Medulla oblongata (tissue), 1 donor: ENCODE measurements at regions not wholly inside any gene's neighbourhood (a gene's known extent, or its start where the extent isn't known, plus 50 kb on each side); places are given as distances from the start of the nearest gene placed in this dataset.

Source experiments
- DNase-seq: peaks from one replicate; pipeline ENCODE4 v3.0.0-alpha.2; 2015; ENCODE audit errors: extremely low spot score

DNA sequence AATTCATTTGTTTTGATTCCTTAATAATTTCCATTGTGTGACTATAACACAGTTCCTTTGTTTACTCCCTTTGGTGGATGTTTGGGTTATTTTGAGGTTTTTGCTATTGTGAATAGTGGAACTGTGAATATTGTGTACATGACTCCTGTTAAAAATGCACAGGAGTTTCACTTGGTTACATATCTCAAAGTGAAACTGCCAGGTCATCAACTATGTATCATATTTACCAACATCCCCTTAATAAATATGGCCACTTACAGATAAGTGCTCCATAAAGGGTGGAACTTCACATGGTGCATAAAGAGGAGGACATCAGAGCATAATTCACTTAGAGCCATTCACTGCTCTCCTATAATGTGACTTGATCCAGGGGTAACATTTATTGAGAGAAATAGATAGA lies 328.9 kb downstream of the SEC23A start:
- DNase-seq = no peak

DNA sequence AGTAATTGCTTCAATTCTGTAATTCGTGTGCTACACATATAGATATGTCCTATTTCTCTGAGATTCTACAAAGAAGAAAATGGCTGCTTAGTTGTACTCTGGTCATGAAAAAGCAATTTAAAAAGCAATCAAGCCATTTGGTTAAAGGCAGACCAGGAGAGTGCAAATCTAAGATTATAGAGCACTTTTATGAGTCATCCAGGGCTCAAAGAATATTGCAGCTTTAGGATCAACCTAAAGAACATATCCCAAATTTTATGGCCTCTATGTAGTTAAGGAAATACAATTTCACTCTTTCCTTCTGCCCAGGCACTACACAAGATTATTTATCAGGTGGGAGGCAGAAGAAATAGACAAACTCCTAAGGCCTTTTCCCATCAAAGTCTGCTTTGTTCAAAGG lies 332.8 kb downstream of the SEC23A start:
- no peak for DNase-seq

DNA sequence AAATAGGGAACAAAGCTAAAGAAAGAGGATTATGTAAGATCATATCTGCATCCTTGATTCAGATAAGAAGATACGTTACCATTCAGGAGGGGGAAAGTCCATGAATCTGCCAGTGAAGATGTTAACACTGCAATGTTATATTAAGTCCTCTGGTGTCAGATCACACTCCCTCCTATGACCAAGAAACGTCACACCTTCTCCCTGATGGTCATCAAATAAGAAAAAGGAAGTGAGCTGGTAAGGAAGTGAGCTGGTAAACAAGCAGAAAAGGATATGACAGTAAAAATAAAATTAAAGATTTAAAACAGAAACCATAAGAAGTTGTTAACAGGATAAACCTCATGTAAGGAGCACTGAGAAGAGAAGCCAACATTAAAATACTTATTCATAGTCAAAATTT lies 340.2 kb downstream of the SEC23A start:
- no peak for DNase-seq

DNA sequence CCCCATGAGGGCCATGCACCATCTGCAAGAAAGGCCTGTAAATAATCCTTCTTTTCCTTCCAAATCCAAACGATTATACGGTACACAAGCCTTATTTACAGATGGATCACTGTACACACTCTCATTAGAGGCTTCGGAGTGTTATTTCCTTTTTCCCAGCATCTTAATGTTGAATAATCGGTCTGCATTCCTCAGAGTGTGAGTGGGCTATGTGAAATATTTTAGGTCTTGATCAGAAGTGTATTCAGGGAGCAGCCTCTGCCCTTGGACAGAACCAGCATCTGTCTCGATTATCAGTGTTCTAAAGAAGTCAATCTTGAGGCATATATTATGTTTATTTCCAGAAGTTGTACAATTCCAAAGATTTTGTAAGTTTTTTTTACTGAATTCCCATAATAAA lies 340.6 kb downstream of the SEC23A start:
- no peak for DNase-seq

DNA sequence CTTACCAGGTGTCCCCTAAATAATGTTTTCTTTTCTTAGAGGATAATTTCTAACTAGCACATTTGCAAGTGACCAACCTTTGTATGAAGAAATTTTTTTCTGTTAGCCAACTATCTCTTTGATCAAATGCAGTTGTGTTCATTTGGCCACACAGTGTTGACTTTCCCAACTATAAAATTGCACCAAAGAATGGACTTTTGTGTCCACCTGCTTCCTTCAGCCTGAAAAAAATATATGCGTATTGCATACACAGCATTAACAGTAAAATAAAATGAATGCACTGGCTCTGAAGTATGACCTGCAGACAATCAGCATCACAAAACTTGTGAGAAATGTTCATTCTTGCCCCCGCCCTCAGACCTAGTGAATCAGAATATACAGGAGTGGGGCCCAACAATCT lies 342.0 kb downstream of the SEC23A start:
- DNase-seq = no peak

DNA sequence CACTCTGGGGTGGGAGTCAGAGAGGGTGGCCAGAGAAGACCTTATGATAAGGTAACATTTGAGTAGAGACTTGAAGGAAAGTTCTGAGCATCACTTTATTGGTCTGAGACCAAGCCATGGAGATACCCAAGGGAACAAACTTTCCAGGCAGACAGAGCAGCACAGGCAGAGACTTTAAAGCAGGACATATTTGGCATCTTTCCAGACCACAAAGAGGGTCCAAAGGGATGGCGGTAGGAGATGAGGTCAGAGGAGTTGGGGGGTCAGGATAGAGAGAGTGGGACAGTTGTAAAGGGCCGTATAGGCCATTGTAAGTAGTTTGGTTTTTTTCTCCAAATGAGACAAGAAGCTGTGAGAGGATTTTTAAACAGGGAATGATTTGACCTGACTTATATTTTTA lies 344.4 kb downstream of the SEC23A start:
- no peak for DNase-seq

DNA sequence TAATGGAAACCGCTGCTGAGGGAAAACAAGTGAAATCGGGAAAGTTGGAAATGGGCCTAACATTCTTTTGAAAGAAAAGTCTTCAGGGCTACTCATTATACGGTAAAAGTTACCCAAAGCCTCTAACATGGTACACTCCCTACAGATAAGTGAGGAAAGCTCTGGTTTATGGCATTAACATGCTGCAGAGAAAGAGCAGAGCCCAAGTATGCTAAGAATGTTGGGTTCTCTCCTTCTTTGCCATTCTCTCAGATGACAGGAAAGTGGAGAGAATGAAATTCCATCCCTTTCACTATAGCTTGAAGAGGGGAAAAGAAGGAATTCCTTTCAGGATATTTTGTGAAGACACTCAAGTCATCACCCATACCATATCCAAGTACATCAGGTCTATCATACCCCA lies 348.0 kb downstream of the SEC23A start:
- no peak for DNase-seq

DNA sequence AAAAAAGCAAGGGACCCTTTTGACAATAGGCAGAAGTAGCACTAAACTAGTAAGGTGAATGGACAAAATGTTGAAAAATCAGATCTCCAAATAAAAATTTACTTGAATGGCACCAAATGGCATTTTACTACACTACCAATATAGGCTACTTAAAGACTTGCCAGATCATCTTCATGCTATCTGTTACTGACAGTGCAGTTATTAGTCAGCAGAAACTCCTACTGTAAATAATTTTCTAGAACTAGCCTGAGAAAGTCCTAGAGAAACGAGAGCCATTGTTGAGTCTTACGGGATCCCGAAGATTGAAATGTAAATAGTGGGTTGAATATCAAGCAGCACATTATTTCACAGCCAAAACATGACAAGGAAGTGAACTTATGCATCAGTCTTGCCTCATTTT lies 350.3 kb downstream of the SEC23A start:
- DNase-seq = no peak

DNA sequence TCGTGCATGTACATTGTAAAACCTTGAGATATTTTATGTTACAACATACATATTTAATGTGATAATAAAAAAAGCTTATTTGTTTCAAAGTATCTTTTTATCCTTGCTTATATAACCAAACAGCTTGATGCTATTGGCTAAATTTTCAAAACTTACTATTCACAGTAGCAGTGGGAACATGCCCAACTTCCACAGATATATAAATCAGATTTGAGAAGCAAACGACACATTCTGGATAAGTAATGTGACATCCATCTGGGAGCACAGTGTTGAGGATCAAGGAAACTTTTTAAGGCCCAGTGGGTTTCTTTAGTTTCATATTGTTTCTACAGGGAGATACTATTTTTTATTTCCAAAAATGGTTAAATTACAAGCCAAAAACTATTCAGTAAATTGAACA lies 350.7 kb downstream of the SEC23A start:
- no peak for DNase-seq

DNA sequence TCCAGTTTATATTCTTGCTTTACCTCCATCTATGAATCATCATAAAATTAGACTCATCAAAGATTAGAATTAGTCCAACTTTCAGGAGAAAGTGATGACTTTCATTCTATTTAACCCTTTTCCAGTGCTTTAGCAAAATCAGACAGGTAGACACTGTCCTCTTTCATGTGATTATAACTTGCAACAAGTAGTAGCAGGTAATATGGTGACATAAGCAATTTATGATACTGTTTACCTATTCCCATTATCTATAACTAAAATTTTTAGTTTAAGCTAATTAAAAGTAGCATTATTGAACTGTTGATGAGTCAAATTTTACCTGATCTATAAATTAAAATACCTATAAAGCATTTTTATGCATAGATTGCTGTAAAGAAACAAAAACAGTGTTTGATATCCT lies 351.6 kb downstream of the SEC23A start:
- no peak for DNase-seq

DNA sequence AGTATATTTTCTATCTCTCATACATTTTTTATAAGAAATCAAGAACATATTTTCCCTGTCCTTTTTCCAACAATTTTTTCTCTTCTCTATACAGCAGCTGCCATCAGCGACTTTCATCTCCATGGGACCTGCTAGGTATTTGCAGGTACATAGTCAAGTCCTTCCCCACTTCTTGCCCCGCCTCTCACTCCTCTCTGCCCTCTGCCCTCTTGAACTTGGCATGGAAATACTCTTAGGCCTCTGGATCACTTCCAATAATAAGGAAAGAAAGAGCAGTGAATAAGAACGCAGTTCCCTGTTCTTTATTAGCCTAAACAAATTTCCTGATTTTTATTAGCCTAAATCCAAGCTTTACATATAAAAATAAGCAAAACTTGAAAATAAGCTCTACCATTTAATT lies 353.1 kb downstream of the SEC23A start:
- DNase-seq = no peak

DNA sequence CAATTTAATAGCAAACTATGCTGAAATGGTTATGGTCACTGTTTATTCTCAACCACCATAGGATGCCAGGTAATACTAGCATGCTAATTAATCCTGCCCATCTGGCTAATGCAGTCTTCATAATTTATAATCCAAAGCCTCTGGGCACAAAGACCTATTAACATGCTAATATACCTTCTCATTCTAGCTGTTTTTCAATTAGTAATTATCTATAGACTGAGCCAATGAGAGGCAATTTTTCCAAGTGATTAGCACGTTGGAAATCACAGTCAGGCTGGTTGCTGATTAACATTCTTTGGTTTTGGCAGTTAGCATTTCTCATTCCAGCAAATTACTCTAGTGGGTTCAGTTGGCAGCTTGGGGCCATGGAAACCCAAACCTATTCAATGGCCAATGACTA lies 357.2 kb downstream of the SEC23A start:
- no peak for DNase-seq

DNA sequence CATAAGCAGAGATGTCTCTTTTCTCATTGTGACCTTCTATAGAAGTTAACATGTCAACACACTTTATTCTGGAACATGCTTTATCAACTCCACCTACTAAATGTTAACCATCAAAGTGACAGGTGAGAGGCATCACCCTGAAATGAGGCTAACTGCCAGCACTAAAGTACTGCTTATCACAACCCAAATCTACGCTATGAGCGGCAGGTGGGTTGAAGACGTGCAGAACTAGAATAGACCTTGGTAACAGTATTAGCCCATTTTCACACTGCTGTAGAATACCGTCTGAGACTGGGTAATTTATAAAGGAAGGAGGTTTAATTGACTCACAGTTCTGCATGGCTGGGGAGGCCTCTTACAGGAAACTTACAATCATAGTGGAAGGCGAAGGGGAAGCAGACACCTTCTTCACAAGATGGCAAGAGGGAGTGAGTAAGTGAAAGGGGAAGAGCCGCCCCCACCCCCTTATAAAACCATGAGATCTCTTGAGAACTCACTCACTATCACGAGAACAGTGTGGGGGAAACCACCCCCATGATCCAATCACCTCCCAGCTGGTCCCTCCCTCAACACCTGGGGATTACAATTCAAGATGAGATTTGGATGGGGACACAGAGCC lies 359.0 kb downstream of the SEC23A start:
- no peak for DNase-seq

DNA sequence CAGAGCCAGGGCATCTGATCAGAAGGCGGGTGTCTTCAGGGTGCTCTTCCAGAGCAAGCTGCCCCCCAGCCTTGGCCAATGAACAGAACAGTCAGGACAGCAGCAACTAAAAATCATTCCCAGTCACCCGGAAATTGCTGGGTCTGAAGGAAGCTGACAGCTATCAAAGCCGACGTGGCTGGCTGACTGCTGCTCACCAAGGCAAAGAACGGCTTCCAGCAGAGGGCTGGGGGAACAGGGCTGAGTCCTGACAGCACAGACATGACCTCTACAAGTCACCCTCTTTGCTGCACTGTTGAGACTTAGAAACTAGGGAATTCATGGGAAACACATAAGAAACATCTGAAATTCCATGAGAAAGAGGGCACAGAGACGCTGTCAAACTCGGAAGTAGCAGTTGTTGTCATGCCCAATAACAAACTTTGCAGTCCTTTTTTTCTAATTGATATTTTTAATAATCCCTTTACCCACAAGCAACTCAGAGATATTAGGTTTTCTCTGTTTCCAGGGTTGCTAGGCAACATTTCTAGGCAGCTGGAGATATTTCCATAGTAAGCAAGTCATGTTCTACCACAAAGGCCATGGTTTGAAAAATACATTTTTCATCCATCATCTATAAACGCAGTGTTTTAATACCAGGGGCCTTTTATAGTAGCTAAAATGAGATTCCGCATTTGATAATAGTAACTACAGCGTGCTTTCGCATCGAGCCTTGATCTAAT lies 365.2 kb downstream of the SEC23A start:
- no peak for DNase-seq

DNA sequence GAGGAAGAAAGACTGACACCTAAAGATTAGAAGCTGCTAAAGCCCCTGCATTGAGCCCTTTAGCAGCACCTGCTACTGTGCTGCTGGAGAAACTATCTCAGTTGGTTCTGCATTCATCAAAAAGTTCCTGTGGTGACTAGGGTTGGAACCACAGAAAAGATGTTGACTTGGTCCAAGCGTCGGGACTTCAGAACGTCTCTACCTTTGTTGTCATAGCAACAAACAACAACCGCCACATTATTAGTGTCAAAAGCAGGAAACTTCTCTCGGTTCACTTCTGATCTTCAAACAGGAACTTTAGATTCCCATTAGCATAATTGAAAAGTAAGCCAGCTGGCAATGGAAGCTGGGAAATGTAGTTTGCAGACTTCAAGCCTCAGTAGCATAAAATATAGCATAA lies 368.0 kb downstream of the SEC23A start:
- no peak for DNase-seq

DNA sequence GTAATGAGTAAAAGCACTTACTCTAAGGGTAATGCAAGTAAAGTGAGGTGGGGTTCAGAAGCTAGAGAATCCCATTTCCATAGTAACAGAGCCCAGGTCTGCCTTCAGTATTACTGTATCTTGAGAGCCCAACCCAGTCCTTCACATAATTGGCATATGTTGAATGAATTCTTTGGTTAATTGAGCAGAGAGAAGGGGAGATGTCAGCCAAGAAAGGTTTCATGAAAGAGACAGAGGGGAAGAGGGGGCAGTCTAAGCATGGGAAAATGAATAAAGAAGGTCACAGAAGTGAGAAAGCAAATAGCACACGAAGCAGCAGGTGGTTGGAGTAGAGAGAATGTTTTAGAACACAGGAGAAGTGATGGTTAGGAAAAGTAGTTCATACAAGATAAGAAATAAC lies 371.1 kb downstream of the SEC23A start:
- no peak for DNase-seq

DNA sequence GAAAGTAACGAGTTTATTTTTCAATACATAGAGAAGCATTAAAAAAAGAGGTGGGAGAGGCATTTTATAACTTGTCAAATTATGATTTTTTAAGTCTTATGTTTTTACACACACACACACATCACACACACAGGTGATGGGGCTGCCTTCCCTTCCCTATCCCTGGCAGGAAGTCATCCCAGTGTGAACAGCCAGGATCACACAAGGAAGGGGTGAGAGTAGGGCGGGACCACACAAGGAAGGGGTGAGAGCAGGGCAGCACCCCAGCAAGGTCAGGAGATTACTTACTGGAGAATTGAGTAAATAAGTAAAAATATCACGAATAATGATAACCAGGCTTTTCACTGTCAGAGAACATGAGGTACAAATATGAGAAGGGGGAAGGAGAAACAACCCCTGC lies 372.6 kb downstream of the SEC23A start:
- DNase-seq = no peak

DNA sequence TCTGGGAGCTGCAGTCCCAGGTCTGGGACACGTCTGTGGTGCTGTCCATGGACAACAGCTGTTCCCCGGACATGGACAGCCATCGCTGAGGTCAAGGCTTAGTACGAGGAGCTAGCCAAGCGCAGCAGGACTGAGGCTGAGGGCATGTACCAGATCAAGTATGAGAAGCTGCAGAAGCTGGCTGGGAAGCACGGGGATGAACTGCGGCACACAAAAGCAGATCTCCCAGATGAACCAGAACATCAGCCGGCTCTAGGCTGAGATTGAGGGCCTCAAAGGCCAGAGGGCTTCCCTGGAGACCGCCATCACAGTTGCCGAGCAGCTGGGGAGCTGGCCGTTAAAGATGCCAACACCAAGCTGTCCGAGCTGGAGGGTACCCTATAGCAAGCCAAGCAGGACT lies 375.3 kb downstream of the SEC23A start:
- no peak for DNase-seq

DNA sequence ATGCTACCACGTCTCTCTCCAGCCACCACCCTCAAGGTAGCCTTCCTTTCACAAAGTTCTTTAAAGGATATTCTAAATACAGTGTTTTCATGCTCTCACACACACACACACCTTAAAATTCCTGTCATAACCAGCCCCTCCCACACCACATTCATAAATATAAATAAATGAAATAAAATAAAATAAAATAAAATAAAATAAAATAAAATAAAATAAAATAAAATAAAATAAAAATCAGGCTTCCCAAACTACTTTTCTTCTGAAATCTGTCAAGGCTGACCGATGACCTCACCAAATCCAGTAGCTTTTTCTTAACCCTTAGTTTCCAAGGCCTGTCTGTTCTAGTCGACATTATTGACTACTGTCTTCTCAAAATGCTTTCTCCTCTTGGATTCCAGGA lies 378.4 kb downstream of the SEC23A start:
- no peak for DNase-seq

DNA sequence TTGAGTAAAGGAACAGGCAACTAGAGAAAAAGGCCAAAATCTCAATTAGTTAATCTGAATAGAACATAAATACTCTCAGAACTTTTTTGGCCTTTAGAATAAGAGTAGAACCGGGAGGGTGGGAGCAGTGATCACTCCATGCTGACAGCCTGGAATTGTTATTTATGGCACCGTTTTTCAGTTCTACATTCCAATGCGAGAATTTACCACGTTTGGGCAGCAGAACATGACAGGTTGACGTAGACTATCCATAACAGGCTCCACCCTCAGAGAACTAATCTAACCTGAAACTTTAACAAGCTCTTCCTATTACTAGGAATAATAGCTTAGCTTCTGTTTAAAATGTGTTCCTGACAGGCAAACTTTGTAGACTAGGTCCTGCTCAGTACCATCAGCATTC lies 379.1 kb downstream of the SEC23A start:
- DNase-seq = no peak

DNA sequence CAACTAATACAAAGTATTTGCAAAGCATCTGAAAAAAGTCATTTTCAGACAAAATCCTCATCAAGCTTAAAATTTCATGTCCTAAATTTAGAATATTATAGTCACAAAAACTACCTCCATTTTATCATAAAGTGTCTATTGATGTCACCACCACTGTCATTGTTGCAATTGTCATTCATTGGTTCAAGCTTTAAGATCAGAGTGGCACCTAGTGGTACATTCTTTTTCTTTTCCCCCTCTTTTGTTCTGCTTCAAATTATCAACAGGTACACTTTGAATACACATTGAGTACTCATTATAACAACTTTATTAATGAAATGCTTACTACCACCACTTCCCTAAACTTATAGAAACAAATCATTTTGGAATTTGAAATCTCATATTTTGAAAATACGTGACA lies 379.8 kb downstream of the SEC23A start:
- no peak for DNase-seq

DNA sequence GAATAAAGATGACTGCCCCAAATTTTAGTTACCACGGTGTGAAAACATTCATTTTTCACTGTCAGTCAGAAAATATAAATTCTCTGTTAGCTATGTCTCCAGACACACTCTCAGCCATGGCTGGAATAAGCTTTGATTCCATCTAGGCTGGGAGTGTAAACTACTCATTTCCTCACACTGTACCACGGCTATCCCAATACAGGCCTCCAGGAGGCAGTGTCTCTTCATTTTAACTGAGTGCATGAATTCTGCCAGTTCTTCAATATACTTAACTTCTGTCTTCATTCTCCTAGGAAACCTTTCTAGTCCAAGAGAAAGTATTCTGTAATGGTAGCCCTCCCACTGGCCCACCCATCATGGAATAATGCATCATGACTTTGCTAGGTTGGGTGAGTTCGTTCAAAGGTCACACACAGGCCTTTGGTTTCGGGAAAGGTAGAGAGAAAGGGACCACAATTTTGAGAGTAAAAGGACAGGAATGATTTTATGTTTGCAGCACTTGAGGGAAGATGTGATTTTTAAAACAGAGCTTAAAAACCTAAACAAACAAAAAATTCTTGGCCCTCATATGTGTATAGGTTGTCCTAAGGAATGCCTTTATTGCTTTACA lies 381.1 kb downstream of the SEC23A start:
- DNase-seq = peak; percentile 92

DNA sequence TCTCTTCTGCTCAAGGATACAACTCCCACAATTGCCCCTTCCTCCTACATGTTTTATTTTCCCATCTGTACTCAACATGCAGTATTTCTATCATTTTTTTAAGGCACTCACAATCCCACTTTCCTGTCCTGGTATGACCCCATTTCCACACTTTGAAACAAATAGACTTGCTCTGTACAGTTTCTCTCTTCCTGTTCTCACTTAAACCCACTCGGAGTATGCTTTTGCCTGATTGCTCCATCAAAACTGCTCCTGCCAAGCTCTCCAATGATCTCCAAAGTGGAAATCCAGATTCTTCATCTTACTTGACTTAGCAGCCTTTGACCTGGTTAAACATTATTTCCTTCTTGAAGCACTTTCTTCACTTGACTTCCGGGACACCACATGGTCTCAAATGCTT lies 384.5 kb downstream of the SEC23A start:
- DNase-seq = no peak

DNA sequence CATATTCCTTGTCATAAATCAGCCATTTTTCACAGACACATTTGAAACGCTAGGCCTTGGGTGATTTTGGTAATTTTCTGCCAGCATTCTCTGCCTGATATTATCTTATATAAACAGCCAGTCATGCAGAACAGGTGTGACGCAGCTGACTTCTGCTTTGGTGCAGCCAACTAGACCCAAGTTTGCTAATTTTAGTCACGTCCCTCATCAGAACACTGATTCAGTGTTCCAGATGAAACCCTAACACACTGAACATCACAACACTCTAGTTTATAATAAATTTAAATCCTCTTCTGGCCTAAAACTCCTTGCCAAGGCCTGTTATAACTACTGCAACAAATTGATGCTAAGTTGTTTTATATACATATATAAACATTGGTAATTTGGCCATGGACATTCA lies 386.1 kb downstream of the SEC23A start:
- DNase-seq = peak; percentile 63
